GM12878 (cell line): ENCODE measurements at regions not wholly inside any gene's neighbourhood (a gene's known extent, or its start where the extent isn't known, plus 50 kb on each side); places are given as distances from the start of the nearest gene placed in this dataset.

Experiments used
- CBFB ChIP-seq: IDR thresholded peaks from 2 replicates; pipeline ENCODE4 v1.6.1; 2016; ENCODE audit warnings: antibody characterized with exemption, low read depth
- CBX3 ChIP-seq: fragments of 200-600 bp; sonication (generic); IDR thresholded peaks from 2 replicates; pipeline ENCODE4 v1.6.1; 2016; ENCODE audit warnings: low read depth, borderline replicate concordance
- CTCF ChIP-seq, 3 experiments: IDR thresholded peaks in 2 of 3; conservative IDR thresholded peaks in 1 of 3; 2 replicates each; pipeline ENCODE4 v1.5.1; 2011; ENCODE audit warnings: low read depth in 3 of 3, low read length in 3 of 3, mild to moderate bottlenecking in 3 of 3, control low read depth in 2 of 3, moderate library complexity in 2 of 3, inconsistent platforms in 1 of 3, mixed read lengths in 1 of 3; ENCODE audit not compliant: control insufficient read depth in 2 of 3, insufficient read depth in 1 of 3; ENCODE audit errors: extremely low read depth in 1 of 3
- JUNB ChIP-seq: IDR thresholded peaks from 2 replicates; pipeline ENCODE4 v1.6.1; 2016; ENCODE audit warnings: antibody characterized with exemption, mild to moderate bottlenecking
- KDM1A ChIP-seq: fragments of 200-600 bp; sonication (generic); IDR thresholded peaks from 2 replicates; pipeline ENCODE4 v1.6.1; 2016; ENCODE audit warnings: borderline replicate concordance
- MAX ChIP-seq: IDR thresholded peaks from 2 replicates; pipeline ENCODE4 v1.6.1; 2012; ENCODE audit warnings: low read depth, low read length, improper control_type of control experiment
- MEF2B ChIP-seq: fragments of 450-650 bp; IDR thresholded peaks from 2 replicates; pipeline ENCODE4 v1.6.1; 2018; ENCODE audit warnings: mild to moderate bottlenecking, moderate library complexity; ENCODE audit not compliant: partially characterized antibody, poor library complexity, severe bottlenecking
- POLR2A ChIP-seq: IDR thresholded peaks from 2 replicates; pipeline ENCODE4 v1.6.1; 2011; ENCODE audit warnings: low read depth, mild to moderate bottlenecking, low read length
- RAD21 ChIP-seq: IDR thresholded peaks from 2 replicates; pipeline ENCODE4 v1.6.1; 2011; ENCODE audit warnings: mild to moderate bottlenecking, low read depth, low read length, moderate library complexity; ENCODE audit not compliant: insufficient read depth
- ZNF24 ChIP-seq: fragments of 450-650 bp; IDR thresholded peaks from 2 replicates; pipeline ENCODE4 v1.6.1; 2017; ENCODE audit warnings: antibody characterized with exemption, mild to moderate bottlenecking
- TF ChIP-seq, protein P1 (sequence below): fragments of 450-650 bp; IDR thresholded peaks from 2 replicates; pipeline ENCODE4 v1.6.1; 2017; ENCODE audit warnings: mild to moderate bottlenecking
- TF ChIP-seq, protein P2 (sequence below): fragments of 450-650 bp; formaldehyde crosslinking; IDR thresholded peaks from 2 replicates; pipeline ENCODE4 v1.4.0; 2022; ENCODE audit warnings: mild to moderate bottlenecking, moderate library complexity
- TF ChIP-seq, protein P3 (sequence below): IDR thresholded peaks from 2 replicates; pipeline ENCODE4 v1.6.1; 2011; ENCODE audit warnings: low read depth, low read length, improper control_type of control experiment, borderline replicate concordance

- TF ChIP-seq, protein P1, sequence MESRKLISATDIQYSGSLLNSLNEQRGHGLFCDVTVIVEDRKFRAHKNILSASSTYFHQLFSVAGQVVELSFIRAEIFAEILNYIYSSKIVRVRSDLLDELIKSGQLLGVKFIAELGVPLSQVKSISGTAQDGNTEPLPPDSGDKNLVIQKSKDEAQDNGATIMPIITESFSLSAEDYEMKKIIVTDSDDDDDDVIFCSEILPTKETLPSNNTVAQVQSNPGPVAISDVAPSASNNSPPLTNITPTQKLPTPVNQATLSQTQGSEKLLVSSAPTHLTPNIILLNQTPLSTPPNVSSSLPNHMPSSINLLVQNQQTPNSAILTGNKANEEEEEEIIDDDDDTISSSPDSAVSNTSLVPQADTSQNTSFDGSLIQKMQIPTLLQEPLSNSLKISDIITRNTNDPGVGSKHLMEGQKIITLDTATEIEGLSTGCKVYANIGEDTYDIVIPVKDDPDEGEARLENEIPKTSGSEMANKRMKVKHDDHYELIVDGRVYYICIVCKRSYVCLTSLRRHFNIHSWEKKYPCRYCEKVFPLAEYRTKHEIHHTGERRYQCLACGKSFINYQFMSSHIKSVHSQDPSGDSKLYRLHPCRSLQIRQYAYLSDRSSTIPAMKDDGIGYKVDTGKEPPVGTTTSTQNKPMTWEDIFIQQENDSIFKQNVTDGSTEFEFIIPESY, result no peak
- TF ChIP-seq, protein P2, sequence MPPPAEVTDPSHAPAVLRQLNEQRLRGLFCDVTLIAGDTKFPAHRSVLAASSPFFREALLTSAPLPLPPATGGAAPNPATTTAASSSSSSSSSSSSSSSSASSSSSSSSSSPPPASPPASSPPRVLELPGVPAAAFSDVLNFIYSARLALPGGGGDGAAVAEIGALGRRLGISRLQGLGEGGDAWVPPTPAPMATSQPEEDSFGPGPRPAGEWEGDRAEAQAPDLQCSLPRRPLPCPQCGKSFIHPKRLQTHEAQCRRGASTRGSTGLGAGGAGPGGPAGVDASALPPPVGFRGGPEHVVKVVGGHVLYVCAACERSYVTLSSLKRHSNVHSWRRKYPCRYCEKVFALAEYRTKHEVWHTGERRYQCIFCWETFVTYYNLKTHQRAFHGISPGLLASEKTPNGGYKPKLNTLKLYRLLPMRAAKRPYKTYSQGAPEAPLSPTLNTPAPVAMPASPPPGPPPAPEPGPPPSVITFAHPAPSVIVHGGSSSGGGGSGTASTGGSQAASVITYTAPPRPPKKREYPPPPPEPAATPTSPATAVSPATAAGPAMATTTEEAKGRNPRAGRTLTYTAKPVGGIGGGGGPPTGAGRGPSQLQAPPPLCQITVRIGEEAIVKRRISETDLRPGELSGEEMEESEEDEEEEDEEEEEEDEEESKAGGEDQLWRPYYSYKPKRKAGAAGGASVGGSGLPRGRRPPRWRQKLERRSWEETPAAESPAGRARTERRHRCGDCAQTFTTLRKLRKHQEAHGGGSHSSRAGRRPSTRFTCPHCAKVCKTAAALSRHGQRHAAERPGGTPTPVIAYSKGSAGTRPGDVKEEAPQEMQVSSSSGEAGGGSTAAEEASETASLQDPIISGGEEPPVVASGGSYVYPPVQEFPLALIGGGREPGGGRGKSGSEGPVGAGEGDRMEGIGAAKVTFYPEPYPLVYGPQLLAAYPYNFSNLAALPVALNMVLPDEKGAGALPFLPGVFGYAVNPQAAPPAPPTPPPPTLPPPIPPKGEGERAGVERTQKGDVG, result no peak
- TF ChIP-seq CTCF (IDR thresholded peaks at IDR 0.05 in 2 of 3, conservative IDR thresholded peaks at IDR 0.05 in 1 of 3; ENCODE audit: control insufficient read depth in 2 of 3, extremely low read depth in 1 of 3, insufficient read depth in 1 of 3, low read depth in 3 of 3, low read length in 3 of 3), result no peak
- TF ChIP-seq KDM1A, result no peak
- TF ChIP-seq CBX3, result no peak
- TF ChIP-seq RAD21, result no peak
- TF ChIP-seq, protein P3, sequence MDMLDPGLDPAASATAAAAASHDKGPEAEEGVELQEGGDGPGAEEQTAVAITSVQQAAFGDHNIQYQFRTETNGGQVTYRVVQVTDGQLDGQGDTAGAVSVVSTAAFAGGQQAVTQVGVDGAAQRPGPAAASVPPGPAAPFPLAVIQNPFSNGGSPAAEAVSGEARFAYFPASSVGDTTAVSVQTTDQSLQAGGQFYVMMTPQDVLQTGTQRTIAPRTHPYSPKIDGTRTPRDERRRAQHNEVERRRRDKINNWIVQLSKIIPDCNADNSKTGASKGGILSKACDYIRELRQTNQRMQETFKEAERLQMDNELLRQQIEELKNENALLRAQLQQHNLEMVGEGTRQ, result no peak
- no peak for TF ChIP-seq MAX
- no peak for TF ChIP-seq MEF2B
- no peak for TF ChIP-seq JUNB
- TF ChIP-seq CBFB, result no peak
- no peak for TF ChIP-seq POLR2A
- no peak for TF ChIP-seq ZNF24
Observed at GRCh38 chr4:155012469-155012868, 196.0 kb upstream of the NPY2R start.
